ENCODE measurements at regions not wholly inside any gene's neighbourhood (a gene's known extent, or its start where the extent isn't known, plus 50 kb on each side); places are given as distances from the start of the nearest gene placed in this dataset.

DNA sequence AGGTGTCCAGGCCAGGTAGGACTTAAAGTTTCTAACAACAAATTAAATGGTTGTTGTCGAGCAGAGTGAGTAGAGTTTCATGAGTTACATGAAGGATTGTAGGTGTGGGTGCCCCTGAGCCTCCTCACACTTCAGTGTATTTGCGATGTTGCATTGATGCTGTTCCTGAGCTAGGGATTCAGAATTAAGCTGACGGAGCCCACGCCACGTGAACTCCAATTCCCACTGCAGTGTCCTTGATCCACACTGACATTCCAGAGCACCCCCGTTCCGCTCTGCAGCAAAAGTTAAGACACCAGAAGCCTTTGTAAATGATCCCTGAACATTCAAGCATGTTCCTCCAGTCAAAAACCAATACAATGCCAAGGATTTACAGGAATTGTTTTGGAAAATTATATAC, 78.8 kb upstream of the SEC61G start:
- TF ChIP-seq, protein P1, sequence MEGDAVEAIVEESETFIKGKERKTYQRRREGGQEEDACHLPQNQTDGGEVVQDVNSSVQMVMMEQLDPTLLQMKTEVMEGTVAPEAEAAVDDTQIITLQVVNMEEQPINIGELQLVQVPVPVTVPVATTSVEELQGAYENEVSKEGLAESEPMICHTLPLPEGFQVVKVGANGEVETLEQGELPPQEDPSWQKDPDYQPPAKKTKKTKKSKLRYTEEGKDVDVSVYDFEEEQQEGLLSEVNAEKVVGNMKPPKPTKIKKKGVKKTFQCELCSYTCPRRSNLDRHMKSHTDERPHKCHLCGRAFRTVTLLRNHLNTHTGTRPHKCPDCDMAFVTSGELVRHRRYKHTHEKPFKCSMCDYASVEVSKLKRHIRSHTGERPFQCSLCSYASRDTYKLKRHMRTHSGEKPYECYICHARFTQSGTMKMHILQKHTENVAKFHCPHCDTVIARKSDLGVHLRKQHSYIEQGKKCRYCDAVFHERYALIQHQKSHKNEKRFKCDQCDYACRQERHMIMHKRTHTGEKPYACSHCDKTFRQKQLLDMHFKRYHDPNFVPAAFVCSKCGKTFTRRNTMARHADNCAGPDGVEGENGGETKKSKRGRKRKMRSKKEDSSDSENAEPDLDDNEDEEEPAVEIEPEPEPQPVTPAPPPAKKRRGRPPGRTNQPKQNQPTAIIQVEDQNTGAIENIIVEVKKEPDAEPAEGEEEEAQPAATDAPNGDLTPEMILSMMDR (IDR thresholded peaks at IDR 0.05): no peak

DNA sequence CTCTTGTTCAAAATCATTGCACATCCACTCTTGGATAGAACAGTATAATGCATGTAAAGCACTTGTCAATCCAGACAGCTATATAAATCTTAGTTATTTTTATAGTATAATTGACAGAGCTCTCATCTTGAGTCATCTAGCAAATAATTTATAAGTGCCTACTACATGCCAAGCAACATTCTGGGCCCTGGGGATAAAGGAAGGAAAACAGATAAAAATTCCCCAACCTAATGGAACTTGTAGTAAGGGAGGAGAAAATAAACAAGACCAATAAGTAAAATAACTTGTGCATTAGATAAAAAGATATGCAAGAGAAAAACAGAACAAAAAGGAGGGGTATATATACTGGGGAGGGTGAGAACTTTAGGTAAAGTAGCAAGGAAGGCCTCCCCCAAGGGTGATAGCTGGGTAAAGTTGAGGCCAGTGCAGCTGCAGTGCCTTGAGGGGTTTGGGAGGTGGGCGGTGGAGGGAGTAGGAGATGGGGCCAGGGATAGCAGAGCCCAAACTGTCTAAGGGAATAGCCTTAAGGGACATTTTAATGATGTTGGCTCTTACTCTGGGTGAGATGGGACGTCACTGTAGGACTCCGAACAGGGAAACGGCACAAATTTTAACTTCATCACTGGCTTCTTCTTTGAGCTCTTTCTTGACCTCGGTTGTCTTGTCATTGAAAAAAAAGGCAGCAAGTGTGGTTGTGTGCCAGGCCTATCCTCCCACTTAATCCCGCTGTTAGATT, 79.3 kb upstream of the SEC61G start:
- TF ChIP-seq, protein P1 (IDR thresholded peaks at IDR 0.05): no peak

DNA sequence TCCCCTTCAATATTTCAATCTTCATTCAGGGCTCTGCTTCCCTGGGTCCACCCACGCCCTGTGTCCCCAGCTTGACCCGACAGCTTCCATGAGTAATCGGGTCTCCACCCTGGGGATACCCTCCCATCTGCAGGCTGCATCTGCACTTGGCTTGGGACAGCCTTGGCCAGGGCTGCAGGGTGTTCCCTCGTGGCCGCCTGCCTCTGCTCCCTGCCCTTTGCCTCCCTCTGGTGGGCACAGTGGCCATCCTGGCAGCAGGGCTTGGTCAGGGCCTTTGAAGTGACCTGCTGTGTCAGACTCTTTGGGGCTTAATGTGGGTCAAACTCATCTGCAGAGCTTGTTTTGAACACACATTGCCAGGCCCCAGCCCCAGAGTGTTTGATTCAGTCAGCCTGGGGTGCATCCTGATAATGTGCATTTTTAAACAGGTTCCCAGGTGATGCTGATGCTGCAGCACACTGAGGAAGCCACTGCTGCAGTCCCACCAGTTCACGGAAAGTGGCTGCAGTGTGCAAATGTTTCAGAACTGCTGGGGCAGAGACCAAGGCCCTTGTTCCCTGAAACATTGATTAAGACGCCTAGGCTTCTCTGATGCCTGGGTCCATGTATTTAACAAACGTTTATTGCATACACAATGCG, 80.7 kb upstream of the SEC61G start:
- TF ChIP-seq, protein P1 (IDR thresholded peaks at IDR 0.05): peak; percentile 79

DNA sequence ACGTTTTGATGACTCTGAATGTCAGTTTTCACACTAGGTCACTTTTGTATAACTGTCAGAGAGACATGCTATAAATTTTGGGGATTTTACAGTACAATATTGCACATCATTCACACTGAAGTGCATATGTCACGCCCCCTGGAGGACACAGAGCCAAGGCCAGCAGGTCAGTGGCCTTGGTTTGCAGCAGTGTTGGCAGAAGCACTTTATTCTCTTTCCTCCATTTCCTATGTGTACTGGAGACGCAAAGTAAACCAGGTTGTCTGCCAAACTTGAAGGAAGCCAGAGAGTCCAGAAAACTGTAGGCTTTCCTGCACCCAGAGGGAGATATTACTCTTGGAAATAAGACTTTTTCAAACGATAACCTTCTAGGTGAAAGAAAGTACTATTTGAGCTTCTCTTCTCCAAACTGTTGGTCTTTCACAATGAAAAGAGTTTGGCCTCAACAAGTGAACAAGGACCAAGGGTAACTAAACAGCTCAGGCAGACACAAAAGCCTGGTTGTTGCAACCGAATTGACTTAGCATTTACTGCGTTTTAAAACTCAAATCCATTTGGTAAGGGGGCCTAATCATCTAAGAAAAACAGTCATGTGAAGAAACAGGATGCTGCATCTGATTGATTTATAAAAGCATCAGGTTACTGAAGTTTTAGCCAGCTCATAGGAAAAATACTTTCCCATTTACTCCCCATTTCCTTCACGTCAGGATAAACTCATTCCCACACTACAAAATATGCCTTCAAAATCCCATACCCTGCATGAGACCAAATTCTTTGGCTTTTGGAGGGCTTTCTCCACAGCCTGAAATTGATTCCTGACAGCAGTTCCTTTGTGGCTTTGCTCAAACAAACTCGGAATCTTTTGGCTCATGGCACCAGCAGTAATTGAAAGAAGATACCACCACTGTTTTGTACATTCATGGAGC, 83.0 kb upstream of the SEC61G start:
- TF ChIP-seq, protein P1 (IDR thresholded peaks at IDR 0.05): peak; percentile 77

DNA sequence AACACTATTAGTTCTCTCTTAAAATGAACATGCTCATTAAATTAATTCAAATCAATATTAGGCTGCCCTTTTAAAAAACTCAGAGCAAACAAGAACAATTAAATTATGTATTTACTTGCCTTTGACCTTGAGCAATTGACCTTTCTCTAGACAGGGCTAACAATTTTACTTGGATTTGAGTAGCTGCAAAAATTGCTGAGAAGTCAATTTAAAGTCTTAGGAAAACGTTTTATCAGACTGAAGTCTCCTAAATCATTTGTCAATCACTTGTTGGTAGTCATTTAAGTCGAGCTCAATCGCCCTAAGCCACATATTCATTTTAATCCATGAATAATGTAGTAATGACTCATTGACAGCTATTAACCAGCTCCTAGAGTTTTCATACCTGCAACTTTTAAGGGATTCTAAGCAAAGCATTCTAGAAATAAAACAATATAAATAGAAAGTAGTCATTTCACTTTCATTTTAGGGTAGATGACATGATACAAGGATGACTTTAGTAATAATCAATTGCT, 84.9 kb upstream of the SEC61G start:
- TF ChIP-seq, protein P1 (IDR thresholded peaks at IDR 0.05): no peak

DNA sequence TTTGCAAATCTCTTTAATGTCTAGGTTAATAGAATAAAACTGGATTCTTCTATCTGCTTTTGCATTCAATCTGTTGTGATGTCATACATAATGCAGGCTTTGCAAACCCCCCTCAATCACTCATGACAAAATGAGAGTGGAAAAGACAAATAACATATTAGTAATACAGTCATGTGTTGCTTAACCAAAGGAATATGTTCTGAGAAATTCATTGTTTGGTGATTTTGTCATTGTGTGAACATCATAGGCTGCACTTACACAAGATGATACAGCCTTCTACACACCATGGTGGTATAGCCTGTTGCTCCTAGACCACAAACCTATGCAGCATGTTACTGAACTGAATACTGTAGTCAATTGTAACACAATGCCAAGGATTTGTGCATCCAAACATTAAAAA, 87.3 kb upstream of the SEC61G start:
- TF ChIP-seq, protein P1 (IDR thresholded peaks at IDR 0.05): no peak

DNA sequence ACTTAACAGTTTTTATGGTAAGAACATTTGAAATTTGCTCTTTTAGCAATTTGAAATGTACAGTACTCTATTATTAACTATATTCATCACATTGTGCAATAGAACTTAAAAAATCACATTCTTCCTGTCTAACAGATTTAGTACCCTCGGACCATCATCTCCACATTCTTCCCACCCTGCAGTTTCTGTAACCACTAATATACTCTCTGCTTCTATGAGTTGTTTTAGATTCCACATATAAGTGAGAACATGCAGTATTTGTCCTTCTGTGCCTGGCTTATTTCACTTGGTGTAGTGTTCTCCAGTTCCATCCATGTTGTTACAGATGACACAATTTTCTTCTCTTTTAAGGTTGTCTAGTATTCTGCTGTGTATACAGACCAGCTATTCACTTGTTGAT, 88.9 kb upstream of the SEC61G start:
- TF ChIP-seq, protein P1 (IDR thresholded peaks at IDR 0.05): no peak

Measured in LNCAP (cell line).